ENCODE measurements at regions not wholly inside any gene's neighbourhood (a gene's known extent, or its start where the extent isn't known, plus 50 kb on each side); places are given as distances from the start of the nearest gene placed in this dataset.
A peak's percentile ranks its signal among the peaks of the same experiment; 100 is the strongest.

- no peak overlapping the region for H3K4me3 Mint-ChIP-seq
- no peaks in the 10 kb centered on the region for H3K9me3 Mint-ChIP-seq
- ATAC-seq (no peak), DNase-seq (no peak)
- TF ChIP-seq, protein P1, sequence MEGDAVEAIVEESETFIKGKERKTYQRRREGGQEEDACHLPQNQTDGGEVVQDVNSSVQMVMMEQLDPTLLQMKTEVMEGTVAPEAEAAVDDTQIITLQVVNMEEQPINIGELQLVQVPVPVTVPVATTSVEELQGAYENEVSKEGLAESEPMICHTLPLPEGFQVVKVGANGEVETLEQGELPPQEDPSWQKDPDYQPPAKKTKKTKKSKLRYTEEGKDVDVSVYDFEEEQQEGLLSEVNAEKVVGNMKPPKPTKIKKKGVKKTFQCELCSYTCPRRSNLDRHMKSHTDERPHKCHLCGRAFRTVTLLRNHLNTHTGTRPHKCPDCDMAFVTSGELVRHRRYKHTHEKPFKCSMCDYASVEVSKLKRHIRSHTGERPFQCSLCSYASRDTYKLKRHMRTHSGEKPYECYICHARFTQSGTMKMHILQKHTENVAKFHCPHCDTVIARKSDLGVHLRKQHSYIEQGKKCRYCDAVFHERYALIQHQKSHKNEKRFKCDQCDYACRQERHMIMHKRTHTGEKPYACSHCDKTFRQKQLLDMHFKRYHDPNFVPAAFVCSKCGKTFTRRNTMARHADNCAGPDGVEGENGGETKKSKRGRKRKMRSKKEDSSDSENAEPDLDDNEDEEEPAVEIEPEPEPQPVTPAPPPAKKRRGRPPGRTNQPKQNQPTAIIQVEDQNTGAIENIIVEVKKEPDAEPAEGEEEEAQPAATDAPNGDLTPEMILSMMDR (IDR thresholded peaks at IDR 0.05): no peak
- intact Hi-C loops (cut with micrococcal nuclease): no loop called here
- CTCF ChIA-PET: interaction anchor here (1.7 kb wide), 1 partner anchor 9 kb away, joined by 3 read pairs; no protein-coding TSS in a partner anchor
- no peaks in the 10 kb centered on the region for H3K36me3 Mint-ChIP-seq (ENCODE audit: low read depth)
- peaks cover 1% of the 10 kb centered on the region for H3K27me3 Mint-ChIP-seq
- no peak overlapping the region for H3K27ac Mint-ChIP-seq
- no peaks in the 10 kb centered on the region for H3K4me1 Mint-ChIP-seq (ENCODE audit: low read depth)
- POLR2A ChIA-PET: no interaction called here
Observed at GRCh38 chr20:47934761-47935160, 149.5 kb upstream of the SULF2 start.

GRCh38 chr20:47931443-47931842 lies 146.2 kb upstream of the SULF2 start:
- Mint-ChIP-seq H3K36me3 (ENCODE audit: low read depth) (no peaks in the 10 kb centered on the region), H3K4me3 (no peak overlapping the region), H3K27me3 (no peaks in the 10 kb centered on the region), H3K27ac (no peak overlapping the region), H3K4me1 (ENCODE audit: low read depth) (no peaks in the 10 kb centered on the region), H3K9me3 (no peaks in the 10 kb centered on the region)
- ATAC-seq (no peak), DNase-seq (no peak)
- ChIA-PET POLR2A (no interaction called here), CTCF (no interaction called here)
- intact Hi-C loops (cut with micrococcal nuclease): no loop called here
- TF ChIP-seq, protein P1 (IDR thresholded peaks at IDR 0.05): no peak

DNA sequence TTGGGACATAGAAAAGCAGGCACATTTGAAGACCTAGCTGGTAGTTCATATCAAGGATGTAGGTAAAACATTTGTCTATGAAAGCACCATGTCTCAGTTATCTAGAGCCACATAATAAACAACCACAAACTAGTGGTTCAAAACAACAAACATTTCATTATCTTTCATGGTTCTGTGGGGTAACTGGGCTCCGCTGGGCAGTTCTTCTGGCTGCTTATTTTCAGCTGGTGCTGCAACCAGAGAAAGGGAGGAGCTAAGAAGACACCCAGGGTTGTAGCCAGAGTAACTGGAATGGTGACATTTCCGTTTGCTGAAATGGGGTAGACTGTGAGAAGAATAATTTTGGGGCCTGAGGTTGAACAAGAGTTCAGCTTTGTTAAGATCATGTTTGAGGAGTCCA lies 145.7 kb upstream of the SULF2 start:
- Mint-ChIP-seq H3K9me3 (no peaks in the 10 kb centered on the region), H3K4me1 (ENCODE audit: low read depth) (no peaks in the 10 kb centered on the region), H3K27ac (no peak overlapping the region), H3K36me3 (ENCODE audit: low read depth) (no peaks in the 10 kb centered on the region), H3K27me3 (no peaks in the 10 kb centered on the region), H3K4me3 (no peak overlapping the region)
- TF ChIP-seq, protein P1 (IDR thresholded peaks at IDR 0.05): no peak
- ATAC-seq (no peak), DNase-seq (no peak)
- ChIA-PET CTCF (no interaction called here), POLR2A (no interaction called here)
- intact Hi-C loops (cut with micrococcal nuclease): no loop called here

GRCh38 chr20:47929368-47930115 lies 144.3 kb upstream of the SULF2 start:
- ATAC-seq (no peak), DNase-seq (no peak)
- CTCF ChIA-PET: no interaction called here
- Mint-ChIP-seq H3K4me3 (no peak overlapping the region), H3K9me3 (no peaks in the 10 kb centered on the region), H3K27ac (no peak overlapping the region), H3K27me3 (no peaks in the 10 kb centered on the region), H3K4me1 (ENCODE audit: low read depth) (no peaks in the 10 kb centered on the region), H3K36me3 (ENCODE audit: low read depth) (no peaks in the 10 kb centered on the region)
- intact Hi-C loops (cut with micrococcal nuclease): no loop called here
- TF ChIP-seq, protein P1 (IDR thresholded peaks at IDR 0.05): no peak
- POLR2A ChIA-PET: no interaction called here

DNA sequence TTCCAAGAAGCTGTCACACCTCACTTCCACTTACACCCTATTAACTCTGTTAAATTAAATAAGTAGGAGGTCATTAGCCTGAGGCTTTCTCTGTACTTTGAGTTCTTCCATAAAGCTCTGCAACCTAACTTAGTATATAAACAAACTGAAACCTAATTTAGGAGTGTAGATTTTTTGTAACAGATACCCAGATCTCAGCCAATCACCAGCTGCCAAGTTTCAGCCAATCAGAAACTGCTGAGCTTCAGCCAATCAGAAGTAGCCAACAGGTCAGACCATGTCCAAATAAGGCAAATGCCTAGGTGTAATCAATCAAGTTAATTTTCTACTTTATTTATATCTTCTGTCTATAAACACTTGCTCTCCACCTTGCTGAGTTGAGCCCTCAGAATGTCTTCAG lies 142.7 kb upstream of the SULF2 start:
- TF ChIP-seq, protein P1 (IDR thresholded peaks at IDR 0.05): no peak
- no peak overlapping the region for H3K4me3 Mint-ChIP-seq
- POLR2A ChIA-PET: no interaction called here
- peak; percentile 3 for DNase-seq
- peaks cover 3% of the 10 kb centered on the region for H3K27me3 Mint-ChIP-seq
- H3K4me1 Mint-ChIP-seq (ENCODE audit: low read depth): no peaks in the 10 kb centered on the region
- no peak for ATAC-seq
- intact Hi-C loops (cut with micrococcal nuclease): no loop called here
- H3K9me3 Mint-ChIP-seq: no peaks in the 10 kb centered on the region
- H3K27ac Mint-ChIP-seq: no peak overlapping the region
- no peaks in the 10 kb centered on the region for H3K36me3 Mint-ChIP-seq (ENCODE audit: low read depth)
- CTCF ChIA-PET: interaction anchor here (0.8 kb wide), 1 partner anchor 66 kb away, joined by 3 read pairs; no protein-coding TSS in a partner anchor
